GM12878 (cell line): ENCODE measurements at regions not wholly inside any gene's neighbourhood (a gene's known extent, or its start where the extent isn't known, plus 50 kb on each side); places are given as distances from the start of the nearest gene placed in this dataset.

Source experiments
- ATAC-seq: fragments of 200-7000 bp; cut with Tn5 transposase; 3 replicates; pipeline ENCODE4 v1.9.1; 2020; ENCODE audit warnings: mild to moderate bottlenecking, moderate library complexity
- BruUV-seq: library from RNA; stranded (reverse); fragments of 400-500 nt; replicated peaks from 2 replicates; lab custom pipeline; 2021; lab: Mats Ljungman, UMichigan
- CTCF ChIA-PET: fragments of 300-600 bp; sonication (Branson Sonifier 250); formaldehyde crosslinking; extraction: SDS; loops from one replicate; lab custom pipeline; 2021; ENCODE audit warnings: inconsistent platforms; lab: Yijun Ruan, JAX
- POLR2A ChIA-PET: fragments of 350-600 bp; formaldehyde crosslinking; extraction: SDS; loops from one replicate; lab custom pipeline; 2021; ENCODE audit warnings: inconsistent platforms; lab: Charles Lee
- RAD21 ChIA-PET: fragments of 300-600 bp; sonication (Branson Sonifier 250); formaldehyde crosslinking; loops from one replicate; lab custom pipeline; 2023; ENCODE audit warnings: antibody characterized with exemption; ENCODE audit not compliant: unreplicated experiment; lab: Charles Lee
- SMC1A ChIA-PET: fragments of 300-600 bp; sonication (Branson Sonifier 250); formaldehyde crosslinking; loops from one replicate; lab custom pipeline; 2023; ENCODE audit not compliant: unreplicated experiment, uncharacterized antibody; lab: Charles Lee
- DNase-seq: peaks from one replicate; pipeline ENCODE4 v3.0.0-alpha.2; 2011; ENCODE audit warnings: low read depth, low spot score
- FAIRE-seq: peaks from 3 replicates; lab custom pipeline; 2011; peaks lifted over from hg19 to GRCh38; lab: Jason Lieb, UNC
- H2AFZ ChIP-seq: 2 replicates; pipeline ENCODE4 v1.6.0; 2011; ENCODE audit warnings: low read depth, low read length, control low read depth; ENCODE audit not compliant: control insufficient read depth
- H3K27ac ChIP-seq: 2 replicates; pipeline ENCODE4 v1.5.1; 2011; ENCODE audit warnings: control low read depth; ENCODE audit not compliant: control insufficient read depth, insufficient read depth
- H3K27me3 ChIP-seq, 2 experiments: replicated peaks in 1 of 2; 2 replicates each; pipeline versions ENCODE4 v1.6.0 to v1.6.1; 2011; ENCODE audit warnings: low read length in 1 of 2; ENCODE audit not compliant: control insufficient read depth in 2 of 2, insufficient read depth in 2 of 2
- H3K36me3 ChIP-seq, 2 experiments: 2 replicates each; pipeline ENCODE4 v1.5.1; 2011; ENCODE audit warnings: low read length in 1 of 2; ENCODE audit not compliant: control insufficient read depth in 2 of 2, insufficient read depth in 2 of 2
- H3K4me1 ChIP-seq: 2 replicates; pipeline ENCODE4 v1.6.1; 2011; ENCODE audit warnings: mild to moderate bottlenecking, low read length, moderate library complexity, mixed read lengths; ENCODE audit not compliant: control insufficient read depth, insufficient read depth
- H3K4me2 ChIP-seq: 2 replicates; pipeline ENCODE4 v1.6.0; 2011; ENCODE audit warnings: control low read depth; ENCODE audit not compliant: control insufficient read depth, insufficient read depth
- H3K4me3 ChIP-seq: fragments of 200-600 bp; sonication (generic); 2 replicates; pipeline ENCODE4 v1.5.1; 2016
- H3K79me2 ChIP-seq: 2 replicates; pipeline ENCODE4 v1.6.0; 2011; ENCODE audit warnings: low read length; ENCODE audit not compliant: control insufficient read depth, insufficient read depth
- H3K9ac ChIP-seq: 2 replicates; pipeline ENCODE4 v1.8.0; 2011; ENCODE audit warnings: low read length, control low read depth, mixed read lengths; ENCODE audit not compliant: control insufficient read depth, insufficient read depth
- H3K9me3 ChIP-seq: replicated peaks from 3 replicates; pipeline ENCODE4 v1.5.1; 2011; ENCODE audit warnings: mild to moderate bottlenecking, low read length; ENCODE audit not compliant: control insufficient read depth, insufficient read depth
- H4K20me1 ChIP-seq: 2 replicates; pipeline ENCODE4 v1.6.0; 2011; ENCODE audit not compliant: control insufficient read depth, insufficient read depth
- CHD4 ChIP-seq: fragments of 200-600 bp; sonication (generic); IDR thresholded peaks from 2 replicates; pipeline ENCODE4 v1.6.1; 2016; ENCODE audit warnings: mild to moderate bottlenecking
- CREM ChIP-seq: IDR thresholded peaks from 2 replicates; pipeline ENCODE4 v1.6.1; 2014; ENCODE audit warnings: antibody characterized with exemption, low read depth
- EED ChIP-seq: sonication (generic); IDR thresholded peaks from 2 replicates; pipeline ENCODE4 v1.6.1; 2016; ENCODE audit warnings: antibody characterized with exemption, low read depth
- HCFC1 ChIP-seq: fragments of 150-350 bp; IDR thresholded peaks from 2 replicates; pipeline ENCODE4 v1.6.1; 2014; ENCODE audit warnings: low read length
- HDAC6 ChIP-seq: fragments of 200-600 bp; sonication (generic); IDR thresholded peaks from one replicate; pipeline ENCODE4 v1.8.0; 2017; ENCODE audit warnings: antibody characterized with exemption; ENCODE audit not compliant: unreplicated experiment
- KAT2A ChIP-seq: conservative IDR thresholded peaks from 2 replicates; pipeline ENCODE4 v1.6.1; 2011; ENCODE audit warnings: low read depth, low read length; ENCODE audit not compliant: control insufficient read depth
- LARP7 ChIP-seq: fragments of 450-650 bp; IDR thresholded peaks from 2 replicates; pipeline ENCODE4 v1.6.1; 2017; ENCODE audit warnings: mild to moderate bottlenecking
- NFXL1 ChIP-seq: fragments of 450-650 bp; IDR thresholded peaks from 2 replicates; pipeline ENCODE4 v1.6.1; 2017; ENCODE audit warnings: antibody characterized with exemption, mild to moderate bottlenecking, borderline replicate concordance
- PAX8 ChIP-seq: fragments of 450-650 bp; IDR thresholded peaks from 2 replicates; pipeline ENCODE4 v1.6.1; 2017; ENCODE audit warnings: mild to moderate bottlenecking, moderate library complexity
- POLR2AphosphoS2 ChIP-seq: IDR thresholded peaks from 2 replicates; pipeline ENCODE4 v1.6.1; 2011; ENCODE audit warnings: low read depth, mild to moderate bottlenecking, low read length, improper control_type of control experiment, moderate library complexity
- POU2F2 ChIP-seq: IDR thresholded peaks from 3 replicates; pipeline ENCODE4 v1.6.1; 2011; ENCODE audit warnings: low read depth, mild to moderate bottlenecking, low read length, borderline replicate concordance
- PRDM15 ChIP-seq: fragments of 450-650 bp; formaldehyde crosslinking; IDR thresholded peaks from 2 replicates; pipeline ENCODE4 v1.4.0; 2020; ENCODE audit warnings: mild to moderate bottlenecking, moderate library complexity
- RCOR1 ChIP-seq: conservative IDR thresholded peaks from 2 replicates; pipeline ENCODE4 v1.6.1; 2012; ENCODE audit warnings: low read depth, low read length, improper control_type of control experiment
- SMAD1 ChIP-seq: fragments of 450-650 bp; IDR thresholded peaks from 2 replicates; pipeline ENCODE4 v1.6.1; 2018; ENCODE audit warnings: mild to moderate bottlenecking, low read depth; ENCODE audit not compliant: partially characterized antibody
- SRF ChIP-seq, 2 experiments: IDR thresholded peaks; 2 replicates each; pipeline ENCODE4 v1.6.1; 2011; ENCODE audit warnings: low read depth in 2 of 2, low read length in 2 of 2, mild to moderate bottlenecking in 1 of 2, moderate library complexity in 1 of 2
- TAF1 ChIP-seq: IDR thresholded peaks from 2 replicates; pipeline ENCODE4 v1.6.1; 2011; ENCODE audit warnings: mild to moderate bottlenecking, low read depth, low read length, borderline replicate concordance
- ZNF217 ChIP-seq: fragments of 450-650 bp; IDR thresholded peaks from 2 replicates; pipeline ENCODE4 v1.6.1; 2017; ENCODE audit warnings: antibody characterized with exemption, mild to moderate bottlenecking
- ZNF24 ChIP-seq: fragments of 450-650 bp; IDR thresholded peaks from 2 replicates; pipeline ENCODE4 v1.6.1; 2017; ENCODE audit warnings: antibody characterized with exemption, mild to moderate bottlenecking
- WGBS: methylation state at CpG from one replicate; pipeline ENCODE4 v1.1.6; 2016; ENCODE audit warnings: low lambda C conversion rate; ENCODE audit not compliant: insufficient replicate concordance, insufficient coverage; ENCODE audit errors: missing lambda C conversion rate; 5-methylcytosine and 5-hydroxymethylcytosine counted together
- in situ Hi-C: fragments of 300-500 bp; cut with MboI; formaldehyde crosslinking; loops from 9 replicates; pipeline ENCODE4 v1.14.3; 2018; ENCODE audit warnings: mixed read lengths
- intact Hi-C: fragments of 100-400 bp; cut with micrococcal nuclease; formaldehyde crosslinking; loops from one replicate; pipeline ENCODE4 v1.14.2; 2022; ENCODE audit not compliant: unreplicated experiment
- TF ChIP-seq, protein P1 (sequence below): fragments of 450-650 bp; IDR thresholded peaks from 2 replicates; pipeline ENCODE4 v1.6.1; 2017; ENCODE audit warnings: low read depth, mild to moderate bottlenecking, moderate library complexity
- TF ChIP-seq, protein P2 (sequence below): IDR thresholded peaks from 2 replicates; pipeline ENCODE4 v1.6.1; 2011; ENCODE audit warnings: low read depth, low read length, improper control_type of control experiment, borderline replicate concordance

DNA sequence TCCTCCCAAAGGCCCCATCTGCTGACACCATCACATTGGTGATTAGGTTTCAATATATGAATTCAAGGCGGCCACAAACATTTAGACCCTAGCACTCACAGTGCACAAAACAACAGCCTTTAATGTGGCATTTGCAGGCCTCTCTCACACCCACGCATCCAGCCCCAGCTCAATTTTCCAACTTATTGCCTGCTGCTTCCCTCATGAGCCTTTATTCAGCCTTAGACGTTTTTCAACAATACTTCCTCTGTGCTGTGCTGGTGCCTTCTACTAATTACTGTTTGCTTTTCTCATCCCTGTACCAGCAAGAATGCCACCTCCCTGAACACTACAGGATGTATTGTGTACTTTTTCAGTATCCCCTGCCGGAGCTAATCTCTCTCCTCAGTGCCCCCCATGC lies 334.6 kb downstream of the GABRB3 start:
- FAIRE-seq (no peak), DNase-seq (no peak)
- Histone ChIP-seq H3K4me2 (no peak overlapping the region), H3K9me3 (no peaks in the 10 kb centered on the region; the same call in 2 of the 3 replicates), H3K36me3 (no peaks in the 10 kb centered on the region), H3K9ac (no peak overlapping the region), H3K27ac (no peak overlapping the region), H2AFZ (no peak overlapping the region)
- intact Hi-C loops: no loop called here
- ChIA-PET POLR2A (no interaction called here), SMC1A (no interaction called here)
- 25% methylated on average over 4 of the region's 4 CpGs for WGBS
- no TSS peak for BruUV-seq
- TF ChIP-seq SMAD1 (no peak), HDAC6 (no peak), KAT2A (no peak), CHD4 (no peak), EED (no peak), HCFC1 (no peak), RCOR1 (no peak), SRF (IDR thresholded peaks at IDR 0.05; ENCODE audit: low read depth in 2 of 2, low read length in 2 of 2) (no peak), PRDM15 (no peak), NFXL1 (no peak), LARP7 (no peak), ZNF24 (no peak), PAX8 (no peak), ZNF217 (no peak), POLR2AphosphoS2 (no peak), CREM (no peak), TAF1 (no peak), POU2F2 (no peak)
- TF ChIP-seq, protein P1, sequence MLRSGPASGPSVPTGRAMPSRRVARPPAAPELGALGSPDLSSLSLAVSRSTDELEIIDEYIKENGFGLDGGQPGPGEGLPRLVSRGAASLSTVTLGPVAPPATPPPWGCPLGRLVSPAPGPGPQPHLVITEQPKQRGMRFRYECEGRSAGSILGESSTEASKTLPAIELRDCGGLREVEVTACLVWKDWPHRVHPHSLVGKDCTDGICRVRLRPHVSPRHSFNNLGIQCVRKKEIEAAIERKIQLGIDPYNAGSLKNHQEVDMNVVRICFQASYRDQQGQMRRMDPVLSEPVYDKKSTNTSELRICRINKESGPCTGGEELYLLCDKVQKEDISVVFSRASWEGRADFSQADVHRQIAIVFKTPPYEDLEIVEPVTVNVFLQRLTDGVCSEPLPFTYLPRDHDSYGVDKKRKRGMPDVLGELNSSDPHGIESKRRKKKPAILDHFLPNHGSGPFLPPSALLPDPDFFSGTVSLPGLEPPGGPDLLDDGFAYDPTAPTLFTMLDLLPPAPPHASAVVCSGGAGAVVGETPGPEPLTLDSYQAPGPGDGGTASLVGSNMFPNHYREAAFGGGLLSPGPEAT: no peak
- TF ChIP-seq, protein P2, sequence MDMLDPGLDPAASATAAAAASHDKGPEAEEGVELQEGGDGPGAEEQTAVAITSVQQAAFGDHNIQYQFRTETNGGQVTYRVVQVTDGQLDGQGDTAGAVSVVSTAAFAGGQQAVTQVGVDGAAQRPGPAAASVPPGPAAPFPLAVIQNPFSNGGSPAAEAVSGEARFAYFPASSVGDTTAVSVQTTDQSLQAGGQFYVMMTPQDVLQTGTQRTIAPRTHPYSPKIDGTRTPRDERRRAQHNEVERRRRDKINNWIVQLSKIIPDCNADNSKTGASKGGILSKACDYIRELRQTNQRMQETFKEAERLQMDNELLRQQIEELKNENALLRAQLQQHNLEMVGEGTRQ: no peak
- TF ChIP-seq, all 136 proteins: peak for 0
- in situ Hi-C loops: no loop called here
- ChIA-PET RAD21 (no interaction called here), CTCF (no interaction called here)
- Histone ChIP-seq H4K20me1 (no peaks in the 10 kb centered on the region), H3K79me2 (no peaks in the 10 kb centered on the region), H3K4me3 (no peak overlapping the region), H3K27me3 (no peaks in the 10 kb centered on the region), H3K4me1 (no peaks in the 10 kb centered on the region)
- ATAC-seq: no peak
